HG02943 (cell line): ENCODE measurements at regions not wholly inside any gene's neighbourhood (a gene's known extent, or its start where the extent isn't known, plus 50 kb on each side); places are given as distances from the start of the nearest gene placed in this dataset.

ENCODE experiments used
- ATAC-seq: cut with Tn5 transposase; IDR thresholded peaks from one replicate; pipeline ENCODE4 v1.9.1; 2021; ENCODE audit warnings: mild to moderate bottlenecking, low read depth, moderate library complexity; ENCODE audit not compliant: unreplicated experiment

DNA sequence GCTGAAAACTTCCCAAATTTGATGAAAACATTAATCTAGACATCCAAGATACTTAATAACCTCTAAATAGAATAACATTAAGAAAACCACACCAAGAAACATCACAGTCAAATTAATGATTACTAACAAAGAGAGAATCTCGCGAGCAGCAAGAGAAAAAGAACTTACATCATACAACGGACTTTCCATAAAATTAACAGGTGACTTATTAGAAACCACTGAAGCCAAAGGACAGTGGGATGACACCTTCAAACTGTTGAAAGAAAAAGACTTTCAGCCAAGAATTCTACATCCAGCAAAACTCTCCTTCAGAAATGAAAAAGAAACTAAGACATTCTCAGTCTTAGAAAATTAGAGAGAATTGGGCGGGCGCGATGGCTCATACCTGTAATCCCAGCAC is 232.0 kb downstream of the SNCA start:
- ATAC-seq, result no peak

DNA sequence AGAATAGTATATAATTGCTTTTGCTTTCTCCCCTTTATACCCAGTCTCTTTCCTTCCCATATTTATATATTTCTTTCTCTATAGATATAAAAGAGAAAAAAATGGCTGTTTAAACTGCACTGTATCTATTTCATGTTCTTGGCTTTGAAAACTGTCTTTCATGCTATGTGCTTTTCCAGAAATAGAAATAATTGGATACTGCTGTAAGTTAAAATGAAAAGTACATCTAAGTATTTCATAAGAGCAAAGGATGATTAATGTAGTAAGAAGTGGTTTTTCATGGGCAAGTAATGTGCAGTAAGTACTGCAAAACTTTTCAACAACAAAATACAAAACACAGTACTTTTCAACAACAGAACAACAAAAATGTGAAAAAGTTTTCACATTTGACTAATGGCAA is 237.9 kb downstream of the SNCA start:
- ATAC-seq, result no peak

DNA sequence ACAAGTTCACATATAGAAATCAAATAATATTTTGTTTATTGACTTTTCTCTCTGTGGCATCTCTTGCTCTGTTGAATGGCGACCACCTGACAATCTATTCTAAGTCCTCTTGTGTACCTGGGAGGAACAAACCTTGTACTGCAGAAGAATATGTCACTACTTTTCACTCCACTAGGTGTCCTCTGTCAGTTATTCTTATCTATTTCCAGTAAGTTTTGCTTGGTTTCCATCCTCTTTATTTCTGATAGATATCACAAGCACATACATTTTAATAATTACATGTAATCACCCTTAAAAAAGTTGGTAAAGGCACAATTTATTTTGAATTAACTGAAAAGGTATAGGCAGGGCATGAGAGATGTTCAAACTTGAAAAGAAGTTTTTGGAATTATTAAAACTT is 238.4 kb downstream of the SNCA start:
- no peak for ATAC-seq

DNA sequence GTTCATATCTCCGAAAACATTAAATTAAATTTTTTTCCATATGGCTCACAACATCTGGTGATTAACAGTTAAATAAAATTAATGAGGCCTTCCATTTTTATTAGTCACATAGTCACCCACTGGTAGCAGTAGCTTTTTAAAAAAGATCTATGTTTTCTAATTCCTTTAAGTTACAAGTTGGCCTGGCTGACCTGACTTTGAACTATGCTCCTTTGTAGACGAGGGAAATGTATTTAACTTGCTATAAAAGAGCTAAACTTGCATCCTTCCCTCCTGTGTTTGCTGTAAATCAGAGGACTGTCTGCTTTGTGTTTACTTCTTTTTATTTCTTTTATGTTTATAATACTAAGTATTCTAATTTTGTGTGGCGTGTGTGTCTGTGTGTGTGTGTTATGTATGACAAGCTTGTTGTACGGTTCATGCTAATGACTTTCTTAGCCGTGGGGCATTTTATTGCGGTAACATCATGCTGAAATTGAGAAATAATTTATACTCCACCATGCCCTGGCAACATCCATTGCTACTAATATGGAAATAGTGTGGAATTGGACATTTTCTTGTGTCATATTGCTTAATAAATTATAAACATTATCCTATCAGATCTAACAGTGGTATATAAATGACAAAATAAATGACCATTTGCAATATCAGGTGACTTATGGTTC is 241.7 kb downstream of the SNCA start:
- no peak for ATAC-seq

DNA sequence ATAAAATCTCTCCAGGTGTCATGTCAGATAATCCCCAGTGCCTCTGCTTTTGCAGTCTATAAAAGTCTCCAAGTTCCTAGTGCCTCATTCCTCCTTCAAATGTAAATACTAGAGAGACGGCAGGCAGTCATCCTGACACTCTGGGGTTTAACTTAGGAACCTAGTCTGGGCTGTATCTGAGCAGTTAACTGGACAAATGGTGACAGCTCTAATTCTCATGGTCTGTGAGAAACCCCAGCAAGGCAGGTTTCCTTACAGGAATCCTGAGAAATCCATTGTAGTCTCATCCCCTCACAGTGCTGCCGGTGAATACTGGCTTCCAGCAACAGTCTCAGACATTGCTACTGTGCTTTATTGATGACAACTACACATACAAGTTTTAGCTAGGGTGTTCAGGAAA is 246.8 kb downstream of the SNCA start:
- no peak for ATAC-seq

DNA sequence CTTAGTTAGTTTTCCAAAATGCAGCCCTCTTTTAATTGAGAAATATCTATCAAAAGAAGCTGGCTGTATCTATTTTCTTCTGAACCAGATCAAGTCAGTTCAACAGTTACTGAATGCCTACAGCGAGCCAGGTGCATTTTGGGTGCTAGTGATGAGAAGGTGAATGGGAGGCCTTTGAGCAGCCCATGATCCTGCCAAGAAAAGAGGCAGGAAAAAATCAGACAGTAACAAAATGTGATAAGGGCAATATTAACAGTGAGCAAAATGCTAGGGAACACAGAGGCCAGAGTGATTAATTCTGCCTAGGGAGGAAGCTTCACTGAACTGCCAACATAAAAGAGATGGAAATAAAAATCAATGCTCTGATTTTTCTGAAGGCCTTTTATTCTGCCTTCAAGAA is 248.5 kb downstream of the SNCA start:
- no peak for ATAC-seq

DNA sequence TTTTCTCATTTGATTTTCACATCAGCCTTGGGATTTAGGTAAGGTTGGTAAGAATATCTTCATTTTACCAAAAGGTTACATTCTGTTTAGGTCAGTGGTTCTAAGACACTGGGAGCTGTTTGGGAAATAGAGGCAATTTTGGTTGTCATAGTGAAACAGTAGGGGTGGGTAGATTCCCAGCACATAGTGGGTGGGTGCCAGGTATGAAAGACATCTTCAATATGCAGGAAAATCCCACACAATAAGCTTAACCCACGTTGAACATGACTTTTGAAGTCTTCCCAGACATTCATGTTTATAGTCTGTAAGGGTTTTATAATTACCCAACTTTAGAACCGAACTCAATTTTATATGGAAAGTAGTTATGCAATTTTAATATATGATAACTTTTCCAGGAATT is 249.6 kb downstream of the SNCA start:
- no peak for ATAC-seq

DNA sequence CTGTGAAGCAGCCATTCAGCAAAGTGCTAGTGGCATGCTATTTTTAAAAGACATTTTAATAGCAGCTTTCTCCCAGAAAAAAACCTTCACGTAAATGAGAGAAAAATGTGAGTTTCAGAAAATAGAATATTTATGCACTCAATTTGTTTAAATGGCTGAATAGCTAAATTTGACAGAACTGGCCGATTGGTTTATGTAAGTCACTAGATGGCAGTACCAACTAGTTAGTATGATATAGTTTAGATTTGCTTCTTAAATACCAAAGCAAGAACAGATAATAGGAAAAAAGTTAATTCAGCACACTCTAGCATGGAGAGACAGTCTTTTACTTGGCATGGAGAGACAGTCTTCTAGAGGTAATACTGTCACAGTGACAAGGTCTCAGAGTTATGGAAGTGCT is 250.1 kb downstream of the SNCA start:
- ATAC-seq, result no peak

DNA sequence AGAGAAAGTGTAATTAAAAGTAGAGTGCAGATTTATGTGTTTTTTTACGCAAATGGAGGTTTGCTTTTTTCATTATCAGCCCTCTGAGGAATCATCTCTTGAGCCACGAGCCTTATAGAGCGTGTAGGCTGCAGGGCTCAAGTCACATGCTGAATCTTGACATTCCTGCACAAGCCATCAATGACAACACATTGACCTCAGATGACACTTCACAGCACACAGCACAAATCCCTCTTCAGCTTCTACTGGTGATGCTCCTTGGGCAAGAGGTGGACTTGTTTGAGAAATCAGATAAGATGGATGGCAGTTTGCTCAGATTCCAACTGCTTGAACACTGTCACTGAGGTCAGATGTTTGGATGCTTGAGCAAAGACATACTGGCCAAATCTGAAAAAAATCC is 250.6 kb downstream of the SNCA start:
- ATAC-seq, result no peak

DNA sequence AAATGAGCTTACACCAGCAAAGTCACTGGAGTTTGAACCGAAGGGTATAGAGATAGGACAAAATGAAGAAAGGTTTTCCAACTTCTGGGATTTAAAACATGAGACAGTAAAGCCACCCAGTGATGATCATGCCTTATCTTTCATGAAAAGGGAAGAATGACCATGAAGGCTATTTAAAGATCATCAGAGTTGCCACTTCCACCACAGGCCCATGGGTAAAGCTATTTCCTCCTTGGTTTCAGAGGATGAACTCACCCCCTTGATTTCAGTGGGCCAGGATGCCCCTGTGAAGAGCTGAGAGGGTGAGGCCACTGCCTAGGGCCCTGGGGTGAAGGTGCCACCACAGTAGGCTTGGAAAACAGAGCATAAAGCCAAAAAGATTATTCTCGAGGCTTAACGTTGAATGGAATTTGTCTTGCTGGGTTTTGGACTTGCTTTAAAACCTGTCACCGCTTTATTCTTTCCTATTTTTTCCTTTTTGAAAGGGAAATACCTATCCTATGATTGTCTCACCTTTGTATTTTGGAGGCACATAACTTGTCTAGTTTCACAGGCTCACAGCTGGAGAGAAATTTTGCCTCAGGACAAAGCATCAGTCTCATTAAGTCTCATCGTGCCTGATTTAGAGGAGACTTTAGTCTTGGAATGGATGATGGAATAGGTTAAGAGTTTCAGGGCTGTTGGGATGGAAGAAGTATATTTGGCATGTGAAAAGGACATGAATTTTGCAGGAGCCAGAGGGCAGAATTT is 254.0 kb downstream of the SNCA start:
- no peak for ATAC-seq

DNA sequence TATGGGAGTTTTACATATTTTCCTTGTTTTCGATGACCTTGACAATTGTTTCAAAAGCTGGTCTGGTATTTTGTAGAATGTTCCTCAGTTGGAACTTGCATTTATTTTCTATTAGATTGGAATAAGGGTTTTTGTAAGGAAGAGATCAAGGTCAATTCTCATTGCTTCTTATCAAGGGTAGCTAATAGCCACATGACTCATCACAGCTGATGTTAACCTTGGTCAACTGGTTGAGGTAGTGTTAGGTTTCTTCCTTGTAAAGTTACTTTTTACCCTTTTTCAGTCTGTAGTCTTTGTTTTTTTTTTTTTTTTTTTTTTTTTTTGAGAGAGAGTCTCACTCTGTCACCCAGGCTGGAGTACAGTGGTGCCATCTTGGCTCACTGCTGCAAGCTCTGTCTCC is 257.2 kb downstream of the SNCA start:
- ATAC-seq, result no peak

DNA sequence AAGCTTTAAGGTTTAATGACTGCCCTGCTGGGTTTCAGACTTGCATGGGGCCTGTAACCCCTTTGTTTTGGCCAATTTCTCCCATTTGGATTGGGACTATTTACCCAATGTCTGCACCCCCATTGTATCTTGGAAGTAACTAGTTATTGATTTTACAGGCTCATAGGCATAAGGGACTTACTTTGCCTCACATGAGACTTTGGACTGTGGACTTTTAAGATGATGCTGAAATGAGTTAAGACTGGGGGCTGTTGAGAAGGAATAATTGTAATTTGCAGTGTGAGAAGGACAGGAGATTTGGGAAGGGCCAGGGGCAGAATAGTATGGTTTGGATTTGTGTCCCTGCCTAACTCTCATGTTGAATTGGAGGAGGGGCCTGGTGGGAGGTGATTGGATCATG is 260.7 kb downstream of the SNCA start:
- ATAC-seq, result no peak

DNA sequence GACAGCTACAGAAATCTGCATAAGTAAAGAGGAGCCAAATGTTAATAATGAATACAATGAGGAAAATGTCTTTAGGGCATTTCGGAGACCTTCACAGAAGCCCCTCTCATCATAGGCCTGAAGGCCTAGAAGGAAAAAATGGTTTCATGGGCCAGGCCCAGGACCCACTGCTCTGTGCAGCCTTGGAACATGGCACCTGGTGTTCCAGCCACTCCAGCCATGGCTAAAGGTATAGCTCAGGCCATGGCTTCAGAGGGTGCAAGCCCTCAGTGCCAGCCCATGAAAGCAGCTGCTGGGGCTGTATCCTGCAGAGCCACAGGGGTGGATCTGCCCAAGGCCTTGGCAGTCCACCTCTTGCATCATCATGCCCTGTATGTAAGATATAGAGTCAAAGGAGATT is 261.1 kb downstream of the SNCA start:
- ATAC-seq, result no peak

DNA sequence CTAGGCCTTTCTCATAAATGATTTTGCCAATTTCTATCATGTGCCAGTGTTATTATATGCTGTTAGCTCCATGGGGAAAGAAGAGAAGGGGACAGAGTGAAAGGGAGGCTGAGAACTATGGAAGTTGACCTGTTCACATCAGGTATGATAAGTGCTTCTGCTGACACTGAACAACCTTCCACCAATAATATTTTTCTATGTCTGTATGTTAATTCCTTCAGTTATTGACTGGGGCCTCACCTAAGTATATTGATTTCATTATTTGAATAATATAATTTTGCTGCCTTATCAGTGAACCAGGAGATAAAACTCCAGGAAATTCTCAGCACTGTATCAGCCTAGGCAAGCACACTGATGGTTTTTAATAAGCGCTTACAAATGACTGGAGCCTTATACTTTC is 262.8 kb downstream of the SNCA start:
- ATAC-seq, result no peak

DNA sequence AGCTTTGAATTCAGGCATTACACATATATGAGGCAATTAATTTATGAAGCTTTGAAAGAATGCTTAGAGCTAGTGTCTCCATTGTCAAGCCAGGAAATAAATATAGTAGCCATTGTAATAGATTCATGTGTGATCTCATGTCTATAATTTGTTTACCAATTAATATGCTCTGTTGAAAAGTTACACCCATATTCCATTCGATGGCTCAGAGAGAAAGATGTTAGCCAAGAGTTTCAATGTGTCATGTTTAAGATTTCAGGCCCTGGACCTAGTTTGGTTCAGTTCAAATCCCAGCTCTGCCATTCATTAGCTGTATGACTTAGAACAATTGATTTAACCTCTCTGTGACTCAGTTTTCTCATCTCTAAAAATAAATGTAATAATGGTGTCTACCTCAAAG is 263.3 kb downstream of the SNCA start:
- no peak for ATAC-seq

DNA sequence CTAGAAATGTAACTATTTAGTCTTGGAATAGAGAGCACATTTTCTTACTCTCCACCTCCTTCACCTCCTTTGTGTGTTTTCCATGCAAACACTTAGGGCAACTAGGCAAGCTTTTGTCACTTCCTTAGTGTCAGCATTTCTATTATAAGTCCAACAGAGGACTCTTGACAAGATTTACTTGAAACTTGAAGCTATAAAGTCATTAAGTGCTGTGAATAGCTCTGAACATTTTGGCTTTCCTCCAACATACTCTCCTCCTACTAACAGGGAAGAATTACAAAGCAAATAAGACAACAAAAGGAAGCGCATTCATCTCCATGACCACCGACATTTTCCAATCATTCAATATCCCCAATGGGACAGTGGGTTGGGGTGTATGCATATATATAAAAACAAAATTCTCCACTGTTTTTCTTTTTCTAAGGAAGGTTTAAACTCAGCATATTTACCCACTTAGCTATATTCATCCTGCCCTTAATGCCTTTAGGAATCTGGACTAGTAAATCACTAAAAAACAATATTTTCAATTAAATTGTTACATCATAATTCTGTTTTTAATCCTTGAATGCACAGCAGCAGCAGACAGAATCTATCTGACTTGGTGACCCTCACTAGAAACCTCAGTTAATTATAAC is 264.6 kb downstream of the SNCA start:
- no peak for ATAC-seq

DNA sequence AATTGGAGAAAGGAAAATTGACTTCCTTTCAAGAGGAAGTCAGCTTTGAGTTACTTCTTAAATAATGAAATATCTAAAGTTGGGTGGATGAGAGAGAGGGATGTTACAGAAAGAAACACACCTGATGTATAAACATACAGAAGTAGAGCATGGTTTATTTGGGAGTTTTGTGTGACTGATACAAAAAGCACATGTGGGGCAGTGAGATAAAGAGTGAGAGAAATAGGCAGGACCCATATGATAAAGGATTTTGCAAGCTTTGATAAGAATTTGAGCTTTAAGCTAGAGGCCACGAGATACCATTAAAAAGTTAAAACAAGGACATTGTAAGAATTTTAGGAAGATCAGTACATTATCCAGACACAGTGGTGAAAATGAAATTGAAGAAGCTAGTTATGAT is 263.3 kb upstream of the GPRIN3 start:
- ATAC-seq, result no peak

DNA sequence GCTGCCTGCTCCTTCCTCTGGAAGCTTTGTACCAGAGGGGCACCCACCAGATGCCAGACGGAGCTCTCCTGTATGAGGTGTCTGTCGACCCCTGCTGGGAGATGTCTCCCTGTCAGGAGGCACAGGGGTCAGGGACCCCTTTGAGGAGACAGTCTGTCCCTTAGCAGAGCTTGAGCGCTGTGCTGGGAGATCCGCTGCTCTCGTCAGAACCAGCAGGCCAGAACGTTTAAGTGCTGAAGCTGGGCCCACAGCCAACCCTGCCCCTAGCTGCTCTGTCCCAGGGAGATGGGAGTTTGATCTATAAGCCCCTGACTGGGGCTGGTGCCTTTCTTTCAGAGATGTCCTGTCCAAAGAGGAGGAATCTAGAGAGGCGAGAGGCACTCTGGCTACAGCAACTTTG is 260.3 kb upstream of the GPRIN3 start:
- no peak for ATAC-seq

DNA sequence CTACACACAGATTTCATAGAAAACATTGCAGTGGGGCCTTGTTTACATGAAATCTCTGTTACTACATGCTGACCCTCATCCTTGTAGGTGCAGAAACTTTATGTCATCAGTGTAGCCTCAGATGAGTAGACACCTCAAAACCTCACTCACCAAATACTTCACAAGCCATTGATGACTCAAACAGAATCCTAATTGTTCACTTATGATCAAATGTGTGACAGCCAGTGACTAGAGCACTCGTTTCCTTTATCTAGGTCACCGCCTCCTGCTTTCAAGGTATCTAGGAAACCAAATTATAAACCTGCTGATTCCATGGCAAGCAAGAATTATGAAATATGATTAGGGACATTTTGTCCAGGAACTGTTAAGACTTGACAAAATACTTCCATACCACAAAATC is 255.8 kb upstream of the GPRIN3 start:
- no peak for ATAC-seq

DNA sequence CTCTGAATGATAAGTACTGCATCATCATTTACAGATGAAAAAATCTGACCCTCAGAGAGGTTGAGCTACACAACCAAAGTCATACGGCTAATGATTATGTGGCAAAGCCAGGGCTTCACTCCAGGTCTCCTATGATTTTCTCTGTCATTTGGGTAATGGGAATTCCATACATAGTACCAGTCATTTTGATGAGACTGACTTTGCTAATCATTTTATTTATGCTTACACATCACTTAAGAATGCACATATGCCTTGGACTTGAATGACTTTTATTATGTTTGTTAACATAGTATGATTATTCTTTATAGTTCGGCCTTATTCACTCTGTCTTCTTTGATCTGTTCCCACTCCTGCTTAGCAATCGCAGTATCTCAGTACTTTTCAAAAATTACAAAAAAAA is 255.1 kb upstream of the GPRIN3 start:
- ATAC-seq, result no peak

DNA sequence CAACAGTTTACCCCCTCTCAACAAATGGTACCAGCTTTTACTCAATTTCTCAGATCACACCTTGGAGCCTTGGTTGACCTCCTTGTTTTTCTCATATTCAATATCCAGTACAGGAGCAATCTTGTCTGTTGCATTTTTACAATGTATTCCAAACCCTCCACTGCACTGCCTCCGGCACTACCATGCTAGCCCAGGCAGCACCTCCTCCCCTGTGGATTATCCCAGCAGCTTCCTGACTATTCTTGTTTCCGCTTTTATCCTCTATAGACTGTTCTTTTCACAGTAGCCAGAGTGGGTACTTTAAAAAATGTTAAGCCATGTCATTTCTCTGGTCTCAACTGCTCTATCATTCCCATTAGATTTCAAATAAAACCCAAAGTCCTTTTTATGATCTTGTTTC is 253.4 kb upstream of the GPRIN3 start:
- no peak for ATAC-seq

DNA sequence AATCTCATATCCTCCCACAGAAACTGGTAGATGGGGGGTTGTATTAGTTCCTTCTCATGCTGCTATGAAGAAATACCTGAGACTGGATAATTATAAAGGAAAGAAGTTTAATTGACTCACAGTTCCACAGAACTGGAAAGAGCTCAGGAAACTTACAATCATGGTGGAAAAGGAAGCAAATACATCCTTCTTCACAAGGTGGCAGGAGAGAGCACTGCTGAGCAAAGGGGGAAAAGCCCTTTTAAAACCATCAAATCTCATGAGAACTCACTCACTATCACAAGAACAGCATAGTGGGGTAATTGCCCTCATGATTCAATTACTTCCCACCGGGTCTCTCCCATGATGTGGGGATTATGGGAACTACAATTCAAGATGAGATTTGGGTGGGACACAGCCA is 250.5 kb upstream of the GPRIN3 start:
- no peak for ATAC-seq
